Activated T-cell treated with anti-CD3 and anti-CD28 coated beads, Interleukin-2, amount 50 U/mL, for 4 hours (primary cell): ENCODE measurements at regions not wholly inside any gene's neighbourhood (a gene's known extent, or its start where the extent isn't known, plus 50 kb on each side); places are given as distances from the start of the nearest gene placed in this dataset.

Experiments used
- ATAC-seq, 2 donors: fragments of 200-7000 bp; cut with Tn5 transposase; one replicate each; pipeline ENCODE4 v1.10.0; 2021
- DNase-seq: peaks from one replicate; pipeline ENCODE4 v3.0.0-alpha.2; 2020
- H3K27me3 Mint-ChIP-seq: one replicate; pipeline ENCODE4 v1.8.0; 2021; ENCODE audit warnings: low read depth, mixed read lengths
- H3K36me3 Mint-ChIP-seq: one replicate; pipeline ENCODE4 v1.8.0; 2022; ENCODE audit warnings: mixed read lengths; ENCODE audit not compliant: insufficient read depth
- H3K4me1 Mint-ChIP-seq: one replicate; pipeline ENCODE4 v1.8.0; 2021; ENCODE audit warnings: low read depth, mixed read lengths
- H3K4me3 Mint-ChIP-seq: one replicate; pipeline ENCODE4 v1.8.0; 2021; ENCODE audit warnings: mild to moderate bottlenecking, moderate library complexity, mixed read lengths
- H3K9me3 Mint-ChIP-seq: one replicate; pipeline ENCODE4 v1.8.0; 2021; ENCODE audit warnings: mixed read lengths

GRCh38 chr10:3941676-3942075, 156.7 kb upstream of the KLF6 start:
- DNase-seq (no peak), ATAC-seq (no peak)
- H3K27me3 Mint-ChIP-seq, result no peaks in the 10 kb centered on the region
- H3K4me3 Mint-ChIP-seq, result no peak overlapping the region
- H3K9me3 Mint-ChIP-seq, result no peaks in the 10 kb centered on the region
- H3K4me1 Mint-ChIP-seq, result peaks cover 41% of the 10 kb centered on the region
- no peaks in the 10 kb centered on the region for H3K36me3 Mint-ChIP-seq

- H3K9me3 Mint-ChIP-seq, result no peaks in the 10 kb centered on the region
- no peak for DNase-seq
- H3K27me3 Mint-ChIP-seq, result no peaks in the 10 kb centered on the region
- H3K36me3 Mint-ChIP-seq, result no peaks in the 10 kb centered on the region
- peaks cover 48% of the 10 kb centered on the region for H3K4me1 Mint-ChIP-seq
- no peak for ATAC-seq
- no peak overlapping the region for H3K4me3 Mint-ChIP-seq
These were observed 151.5 kb upstream of the KLF6 start for GRCh38 chr10:3936422-3937040.

- DNase-seq, result no peak
- Mint-ChIP-seq H3K36me3 (no peaks in the 10 kb centered on the region), H3K4me3 (peak overlapping the region; percentile 49), H3K27me3 (no peaks in the 10 kb centered on the region), H3K9me3 (no peaks in the 10 kb centered on the region), H3K4me1 (peaks cover 47% of the 10 kb centered on the region)
- no peak for ATAC-seq
These were observed 150.9 kb upstream of the KLF6 start for GRCh38 chr10:3935933-3936359.

- peak; percentile 99 for ATAC-seq
- Mint-ChIP-seq H3K9me3 (no peaks in the 10 kb centered on the region), H3K27me3 (no peaks in the 10 kb centered on the region), H3K4me1 (peaks cover 46% of the 10 kb centered on the region), H3K36me3 (no peaks in the 10 kb centered on the region), H3K4me3 (peak overlapping the region; percentile 49)
- DNase-seq, result peak; percentile 66
These were observed 150.1 kb upstream of the KLF6 start for GRCh38 chr10:3935141-3935540.

GRCh38 chr10:3933733-3934132, 148.7 kb upstream of the KLF6 start:
- Mint-ChIP-seq H3K27me3 (no peaks in the 10 kb centered on the region), H3K4me1 (peaks cover 46% of the 10 kb centered on the region), H3K36me3 (no peaks in the 10 kb centered on the region), H3K9me3 (no peaks in the 10 kb centered on the region), H3K4me3 (no peak overlapping the region)
- no peak for ATAC-seq
- no peak for DNase-seq

GRCh38 chr10:3932597-3933375, 147.8 kb upstream of the KLF6 start:
- peaks cover 46% of the 10 kb centered on the region for H3K4me1 Mint-ChIP-seq
- no peak for ATAC-seq
- DNase-seq, result no peak

GRCh38 chr10:3931901-3932300, 146.9 kb upstream of the KLF6 start:
- Mint-ChIP-seq H3K9me3 (no peaks in the 10 kb centered on the region), H3K36me3 (no peaks in the 10 kb centered on the region), H3K27me3 (no peaks in the 10 kb centered on the region), H3K4me1 (peaks cover 46% of the 10 kb centered on the region), H3K4me3 (no peak overlapping the region)
- DNase-seq (no peak), ATAC-seq (no peak)

More at GRCh38 chr10:3932597-3933375, 147.8 kb upstream of the KLF6 start:
- no peaks in the 10 kb centered on the region for H3K27me3 Mint-ChIP-seq
- H3K36me3 Mint-ChIP-seq, result no peaks in the 10 kb centered on the region
- H3K4me3 Mint-ChIP-seq, result no peak overlapping the region
- H3K9me3 Mint-ChIP-seq, result no peaks in the 10 kb centered on the region

GRCh38 chr10:3931224-3931623, 146.2 kb upstream of the KLF6 start:
- Mint-ChIP-seq H3K4me3 (no peak overlapping the region), H3K36me3 (no peaks in the 10 kb centered on the region), H3K27me3 (no peaks in the 10 kb centered on the region), H3K9me3 (no peaks in the 10 kb centered on the region), H3K4me1 (peaks cover 40% of the 10 kb centered on the region)
- ATAC-seq, result no peak
- DNase-seq, result no peak

- ATAC-seq (no peak), DNase-seq (no peak)
- H3K4me3 Mint-ChIP-seq, result no peak overlapping the region
- H3K27me3 Mint-ChIP-seq, result no peaks in the 10 kb centered on the region
- H3K4me1 Mint-ChIP-seq, result peaks cover 15% of the 10 kb centered on the region
- H3K9me3 Mint-ChIP-seq, result no peaks in the 10 kb centered on the region
- H3K36me3 Mint-ChIP-seq, result no peaks in the 10 kb centered on the region
These were observed 143.6 kb upstream of the KLF6 start for GRCh38 chr10:3928569-3928968.

GRCh38 chr10:3928078-3928477, 143.1 kb upstream of the KLF6 start:
- Mint-ChIP-seq H3K9me3 (no peaks in the 10 kb centered on the region), H3K27me3 (no peaks in the 10 kb centered on the region), H3K4me1 (peaks cover 10% of the 10 kb centered on the region), H3K36me3 (no peaks in the 10 kb centered on the region), H3K4me3 (no peak overlapping the region)
- ATAC-seq, result no peak
- DNase-seq, result no peak

- no peaks in the 10 kb centered on the region for H3K36me3 Mint-ChIP-seq
- no peaks in the 10 kb centered on the region for H3K27me3 Mint-ChIP-seq
- ATAC-seq (peak in 1 of 2 donors; percentile 28), DNase-seq (no peak)
- peaks cover 4% of the 10 kb centered on the region for H3K4me1 Mint-ChIP-seq
- H3K9me3 Mint-ChIP-seq, result no peaks in the 10 kb centered on the region
- no peak overlapping the region for H3K4me3 Mint-ChIP-seq
These were observed 141.9 kb upstream of the KLF6 start for GRCh38 chr10:3926675-3927525.

- no peaks in the 10 kb centered on the region for H3K9me3 Mint-ChIP-seq
- H3K36me3 Mint-ChIP-seq, result no peaks in the 10 kb centered on the region
- no peaks in the 10 kb centered on the region for H3K27me3 Mint-ChIP-seq
- ATAC-seq (no peak), DNase-seq (no peak)
- H3K4me3 Mint-ChIP-seq, result no peak overlapping the region
- peaks cover 4% of the 10 kb centered on the region for H3K4me1 Mint-ChIP-seq
These were observed 141.2 kb upstream of the KLF6 start for GRCh38 chr10:3926258-3926657.

- DNase-seq (no peak), ATAC-seq (no peak)
These were observed 140.2 kb upstream of the KLF6 start for GRCh38 chr10:3925184-3925583.

GRCh38 chr10:3924344-3924743, 139.3 kb upstream of the KLF6 start:
- Mint-ChIP-seq H3K4me1 (peaks cover 4% of the 10 kb centered on the region), H3K4me3 (no peak overlapping the region), H3K36me3 (no peaks in the 10 kb centered on the region), H3K9me3 (no peaks in the 10 kb centered on the region), H3K27me3 (no peaks in the 10 kb centered on the region)
- ATAC-seq (no peak), DNase-seq (no peak)

More at GRCh38 chr10:3925184-3925583, 140.2 kb upstream of the KLF6 start:
- Mint-ChIP-seq H3K9me3 (no peaks in the 10 kb centered on the region), H3K36me3 (no peaks in the 10 kb centered on the region), H3K27me3 (no peaks in the 10 kb centered on the region), H3K4me1 (peaks cover 4% of the 10 kb centered on the region), H3K4me3 (no peak overlapping the region)
